Activated CD8-positive, alpha-beta memory T cell treated with anti-CD3 and anti-CD28 coated beads for 24 hours (primary cell): ENCODE measurements at regions not wholly inside any gene's neighbourhood (a gene's known extent, or its start where the extent isn't known, plus 50 kb on each side); places are given as distances from the start of the nearest gene placed in this dataset.

Experiments
- DNase-seq: peaks from one replicate; pipeline ENCODE4 v3.0.0-alpha.2; 2020

- no peak for DNase-seq
These were observed 423.1 kb downstream of the MAFB start for GRCh38 chr20:40265825-40266533.

- no peak for DNase-seq
These were observed 426.8 kb downstream of the MAFB start for GRCh38 chr20:40262219-40262618.

GRCh38 chr20:40258931-40259330, 430.1 kb downstream of the MAFB start:
- DNase-seq, result no peak

DNA sequence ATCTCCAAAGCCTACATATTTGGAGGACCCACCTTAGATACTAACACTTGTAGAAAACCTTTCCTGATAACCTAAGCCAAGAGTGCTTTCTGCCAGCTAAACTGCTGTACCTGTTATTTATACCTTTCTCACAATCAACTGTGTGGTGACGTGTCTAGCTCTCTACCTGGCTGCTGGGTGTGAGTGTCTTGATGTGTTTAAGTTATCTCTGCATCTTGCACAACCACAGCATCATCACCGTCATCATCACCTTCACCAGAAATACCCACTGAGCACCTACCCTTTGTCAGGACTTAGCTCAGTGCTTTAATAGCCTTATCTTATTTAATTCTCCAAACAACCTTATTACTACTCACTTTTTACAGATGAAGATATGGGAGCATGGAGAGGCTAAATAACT, 431.3 kb downstream of the MAFB start:
- no peak for DNase-seq

DNA sequence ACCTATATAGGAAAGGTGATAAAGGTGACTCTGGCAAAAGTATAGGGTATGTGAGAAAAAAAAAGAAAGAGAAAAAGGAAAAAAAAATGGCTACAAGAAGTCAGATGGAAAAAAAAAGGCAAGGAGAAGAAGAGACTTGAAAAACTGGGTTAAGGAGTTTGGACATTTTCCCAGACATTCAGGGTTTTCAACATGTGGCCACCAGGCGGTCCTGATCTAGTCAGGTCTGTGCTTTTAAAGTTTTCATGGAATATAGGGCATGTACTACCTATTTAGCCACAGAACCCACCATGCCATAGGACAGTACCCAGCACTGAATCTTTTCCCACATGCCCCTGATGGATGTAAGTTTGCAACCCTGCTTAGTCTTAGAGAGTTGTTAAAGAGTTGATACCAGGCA, 433.7 kb downstream of the MAFB start:
- DNase-seq, result no peak

DNA sequence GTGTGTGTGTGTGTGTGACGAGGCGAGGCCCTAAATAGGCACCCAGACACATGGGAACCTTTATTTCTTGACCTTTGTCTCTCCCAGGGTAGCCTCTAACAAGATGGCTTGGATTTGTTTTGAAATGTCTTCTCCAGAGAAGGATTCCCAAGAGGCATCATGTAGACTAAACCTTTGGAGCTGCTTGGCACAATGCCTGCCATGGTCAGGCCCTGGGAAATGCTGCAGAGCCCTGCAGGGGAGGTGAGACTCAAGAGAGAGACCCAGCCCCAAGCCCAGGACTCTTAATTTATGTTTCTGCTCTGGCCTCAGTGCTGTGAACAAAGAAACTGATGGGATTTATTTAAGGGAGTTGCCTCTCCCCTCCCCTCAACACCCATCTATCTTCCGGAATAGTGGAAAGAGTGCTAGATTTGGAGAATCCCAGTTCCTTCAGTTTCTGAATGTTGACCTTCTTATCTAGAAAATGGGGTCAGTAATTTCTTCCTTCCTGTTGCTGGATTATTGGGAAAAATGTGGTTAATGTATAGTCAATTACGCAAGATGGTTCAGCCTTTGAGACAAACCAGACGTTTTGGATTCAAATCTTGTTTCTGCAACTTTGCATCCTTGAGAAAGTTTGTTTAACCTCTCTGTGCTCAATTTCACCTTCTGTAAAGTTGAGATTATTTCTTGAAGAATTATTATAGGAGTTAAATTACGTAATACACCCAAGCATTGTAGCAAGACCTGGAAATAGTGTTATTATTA, 434.8 kb downstream of the MAFB start:
- DNase-seq, result no peak

- no peak for DNase-seq
These were observed 437.6 kb downstream of the MAFB start for GRCh38 chr20:40251284-40251932.

DNA sequence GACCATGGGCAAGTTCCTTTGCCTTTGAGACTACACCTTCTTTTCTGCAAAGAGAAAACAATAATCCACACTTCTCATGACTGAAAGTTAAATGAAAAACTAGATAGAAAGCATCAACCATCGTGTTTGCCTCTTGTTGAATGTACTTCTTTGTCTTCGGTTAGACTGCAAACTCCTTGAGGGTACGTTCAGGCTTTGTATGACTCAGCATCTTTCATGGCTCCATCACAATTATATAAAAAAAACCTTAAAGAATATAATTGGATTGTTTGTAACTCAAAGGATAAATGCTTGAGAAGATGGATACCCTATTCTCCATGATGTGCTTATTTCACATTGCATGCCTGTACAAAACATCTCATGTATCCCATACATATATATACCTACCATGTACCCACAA, 439.2 kb downstream of the MAFB start:
- no peak for DNase-seq

- no peak for DNase-seq
These were observed 443.2 kb downstream of the MAFB start for GRCh38 chr20:40245829-40246228.

GRCh38 chr20:40244286-40244685, 444.8 kb downstream of the MAFB start:
- no peak for DNase-seq

- DNase-seq, result no peak
These were observed 447.3 kb downstream of the MAFB start for GRCh38 chr20:40241596-40242343.

DNA sequence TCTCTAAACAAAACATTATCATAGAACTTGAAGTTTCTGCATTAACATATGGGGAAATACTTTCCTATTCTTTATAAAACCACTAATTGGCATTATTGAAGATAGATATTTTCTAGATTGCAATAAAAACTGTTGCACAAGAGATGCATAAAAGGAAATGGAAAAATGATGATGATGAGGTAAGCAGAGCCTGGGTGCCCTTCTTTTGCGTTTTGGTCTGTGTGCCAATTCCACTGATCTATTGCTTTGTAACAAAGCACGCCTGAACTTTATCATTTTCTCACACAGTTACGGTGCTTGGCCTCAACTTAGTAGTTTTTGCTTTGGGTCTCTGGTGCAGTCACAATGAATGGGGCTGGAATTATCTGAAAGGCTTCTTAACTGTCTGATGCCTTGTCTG, 450.5 kb downstream of the MAFB start:
- DNase-seq, result no peak

- DNase-seq, result no peak
These were observed 454.4 kb downstream of the MAFB start for GRCh38 chr20:40234593-40234992.

DNA sequence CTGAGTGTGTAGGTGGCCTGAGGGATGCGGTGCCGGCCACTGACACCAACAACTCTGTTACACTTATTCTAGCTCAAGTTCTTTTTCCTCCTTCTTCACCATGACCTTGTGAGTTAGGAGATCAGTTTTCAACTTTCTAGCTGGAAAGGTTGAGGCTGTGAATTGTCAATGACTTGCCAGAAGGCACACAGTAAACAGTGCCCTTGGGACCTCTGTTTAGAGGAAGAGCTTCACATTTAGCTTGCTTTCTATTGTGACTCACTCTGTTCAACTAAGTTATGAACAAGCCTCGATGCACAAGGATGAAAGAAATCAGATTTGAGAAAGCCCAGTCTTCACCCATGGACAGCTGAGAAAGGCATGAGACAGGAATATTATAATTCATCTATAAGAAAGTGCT, 455.6 kb downstream of the MAFB start:
- no peak for DNase-seq

GRCh38 chr20:40232756-40233155, 456.3 kb downstream of the MAFB start:
- DNase-seq, result no peak

DNA sequence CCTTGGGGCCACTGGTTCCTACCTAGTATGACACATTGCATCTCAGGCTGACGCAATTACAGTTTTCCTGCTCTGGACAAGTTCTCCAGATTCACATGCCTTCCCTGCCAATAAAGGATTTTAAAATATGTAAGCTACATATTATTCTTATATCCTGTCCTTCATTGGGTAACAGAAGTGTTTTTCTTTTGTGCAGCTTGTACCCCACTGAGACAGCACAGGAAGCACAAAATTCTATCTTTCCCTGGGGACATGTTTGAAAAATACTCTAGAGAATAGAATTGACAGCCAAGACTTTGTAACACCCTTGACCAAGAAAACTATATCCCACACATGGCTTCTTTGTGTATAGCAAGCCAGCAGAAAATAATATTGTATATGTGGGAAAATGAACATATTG, 456.8 kb downstream of the MAFB start:
- no peak for DNase-seq

DNA sequence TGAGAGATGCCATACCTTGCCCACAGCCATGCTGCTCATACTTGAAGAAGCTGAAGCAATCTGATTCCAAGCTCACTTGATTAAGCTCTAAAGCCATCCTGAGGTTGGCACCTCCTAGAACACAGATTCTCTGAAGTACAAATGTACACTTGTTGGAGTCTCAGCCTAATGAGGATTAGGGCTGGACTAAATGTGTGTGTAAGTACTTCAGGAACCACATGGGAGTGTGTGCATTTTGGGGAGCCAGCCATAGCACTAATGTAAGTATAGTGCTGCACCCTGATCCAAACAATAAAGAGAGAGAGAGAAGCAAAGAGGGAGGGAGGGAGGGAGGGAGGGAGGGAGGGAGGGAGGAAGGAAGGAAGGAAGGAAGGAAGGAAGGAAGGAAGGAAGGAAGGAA, 458.6 kb downstream of the MAFB start:
- DNase-seq, result no peak

- no peak for DNase-seq
These were observed 463.4 kb downstream of the MAFB start for GRCh38 chr20:40225596-40225995.

GRCh38 chr20:40223810-40224209, 465.2 kb downstream of the MAFB start:
- DNase-seq, result no peak

GRCh38 chr20:40218971-40219370, 470.1 kb downstream of the MAFB start:
- no peak for DNase-seq

- DNase-seq, result no peak
These were observed 470.6 kb downstream of the MAFB start for GRCh38 chr20:40218316-40218969.

DNA sequence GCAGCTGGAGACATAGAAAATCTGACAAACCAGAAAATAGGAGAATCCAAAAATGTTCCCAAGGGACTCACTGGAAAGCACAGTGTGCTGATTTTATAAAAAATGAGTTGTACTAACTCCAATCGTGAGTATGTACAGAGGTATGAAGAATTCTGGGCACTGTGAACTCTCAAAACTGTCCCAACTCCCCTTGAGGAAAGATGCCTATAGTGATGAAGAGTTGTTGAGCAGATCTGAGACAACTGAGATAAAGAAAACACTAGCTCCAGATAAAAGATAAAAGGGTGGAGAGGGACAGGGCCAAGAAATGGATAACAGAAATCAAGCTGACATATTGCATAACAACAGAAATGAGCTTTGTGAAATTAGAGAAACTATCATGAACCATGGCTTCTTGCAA, 481.4 kb downstream of the MAFB start:
- DNase-seq, result no peak

DNA sequence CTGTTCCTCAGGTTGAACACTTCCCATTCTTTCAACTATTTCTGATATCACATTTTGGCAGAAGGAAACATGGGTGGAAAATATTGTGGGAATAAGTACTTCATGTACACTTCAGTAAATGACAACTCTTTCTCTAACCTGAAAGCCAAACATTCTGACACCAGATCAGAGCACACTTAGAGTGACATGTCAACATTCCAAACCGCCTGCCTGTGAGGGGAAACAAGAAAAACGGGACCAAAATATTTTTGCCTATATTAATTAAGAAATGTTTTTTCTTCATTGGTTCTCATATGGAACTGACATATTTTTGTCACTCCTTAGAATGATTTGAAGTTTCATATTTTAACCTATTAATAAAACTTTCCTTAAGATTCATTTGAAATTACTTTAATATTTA, 483.1 kb downstream of the MAFB start:
- no peak for DNase-seq
